ENCODE measurements at regions not wholly inside any gene's neighbourhood (a gene's known extent, or its start where the extent isn't known, plus 50 kb on each side); places are given as distances from the start of the nearest gene placed in this dataset. TPM values are rescaled to one million over a fixed set of nuclear protein-coding genes. Genes with fewer than 3 reads are reported as not detected.
"Not testable (repeated sequence)": the region's sequence is repeated elsewhere in the genome, so short reads cannot be mapped to it uniquely, and the experiment has no call there.

DNA sequence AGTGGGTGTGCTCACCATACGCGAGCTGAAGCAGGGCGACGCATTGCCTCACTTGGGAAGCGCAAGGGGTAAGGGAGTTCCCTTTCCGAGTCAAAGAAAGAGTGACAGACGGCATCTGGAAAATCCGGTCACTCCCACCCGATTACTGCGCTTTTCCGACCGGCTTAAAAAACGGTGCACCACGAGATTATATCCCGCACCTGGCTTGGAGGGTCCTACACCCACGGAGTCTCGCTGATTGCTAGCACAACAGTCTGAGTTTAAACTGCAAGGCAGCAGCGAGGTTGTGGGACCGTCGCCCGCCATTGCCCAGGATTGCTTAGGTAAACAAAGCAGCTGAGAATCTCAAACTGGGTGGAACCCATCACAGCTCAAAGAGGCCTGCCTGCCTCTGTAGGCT lies 408.7 kb downstream of the CCT8L2 start:
- DNase-seq (ENCODE audit: low read depth in 1 of 2, low spot score in 2 of 2); H2BK5ac ChIP-seq (ENCODE audit: low read depth, low read length); H3K4me1 ChIP-seq (replicated peaks in 1 of 4; ENCODE audit: control insufficient read depth in 3 of 4, insufficient read depth in 4 of 4, low read length in 3 of 4); H3K27me3 ChIP-seq (replicated peaks in 1 of 4; ENCODE audit: control insufficient read depth in 3 of 4, extremely low read depth in 1 of 4, insufficient read depth in 3 of 4, low read length in 3 of 4); H3K79me2 ChIP-seq (ENCODE audit: control insufficient read depth in 1 of 2, insufficient read depth in 2 of 2, low read length in 2 of 2); POLR2A ChIA-PET (ENCODE audit: partially characterized antibody); H4K20me1 ChIP-seq (replicated peaks in 1 of 2; ENCODE audit: control insufficient read depth in 1 of 2, insufficient read depth in 2 of 2, low read length in 2 of 2); H3K4ac ChIP-seq (replicated peaks; ENCODE audit: insufficient read length, low read depth, low read length); H3K9ac ChIP-seq (replicated peaks in 1 of 4; ENCODE audit: extremely low read depth in 1 of 4, low read depth in 3 of 4, low read length in 3 of 4); H3K14ac ChIP-seq (ENCODE audit: insufficient read length); H4K91ac ChIP-seq (replicated peaks; ENCODE audit: insufficient read length, low read length); H3K56ac ChIP-seq (replicated peaks; ENCODE audit: insufficient read length, low read depth, low read length); H3K23ac ChIP-seq (ENCODE audit: insufficient read length); H3K18ac ChIP-seq (ENCODE audit: extremely low read depth, low read length); H3K4me2 ChIP-seq (ENCODE audit: insufficient read depth in 1 of 2, low read depth in 2 of 2, low read length in 2 of 2); H2AK5ac ChIP-seq (ENCODE audit: low read depth, low read length); H2BK12ac ChIP-seq (ENCODE audit: low read depth, low read length); H4K5ac ChIP-seq (ENCODE audit: insufficient read length, low read depth, low read length); H2BK15ac ChIP-seq (ENCODE audit: low read length); H3K23me2 ChIP-seq (ENCODE audit: low read depth, low read length); H3K79me1 ChIP-seq (ENCODE audit: low read depth, low read length); H3K27ac ChIP-seq (ENCODE audit: low read depth, low read length); H4K8ac ChIP-seq (ENCODE audit: extremely low read depth, insufficient read depth, low read length); CTCF ChIA-PET (ENCODE audit: partially characterized antibody); H2BK20ac ChIP-seq (ENCODE audit: low read length); H2AFZ ChIP-seq (ENCODE audit: low read length); FAIRE-seq; H2BK120ac ChIP-seq (replicated peaks; ENCODE audit: low read depth, low read length); H3K36me3 ChIP-seq (ENCODE audit: control insufficient read depth in 2 of 4, insufficient read depth in 4 of 4, low read length in 3 of 4); H3K4me3 ChIP-seq (ENCODE audit: extremely low read depth in 1 of 4, insufficient read depth in 2 of 4, low read depth in 3 of 4, low read length in 4 of 4): not testable (repeated sequence)
- 82% methylated on average over 21 of the region's 21 CpGs; no CpG with 5 or more reads in 1 of the 2 experiments for WGBS, 2 experiments (ENCODE audit: extremely low coverage in 1 of 2, insufficient coverage in 1 of 2, insufficient read length in 1 of 2, insufficient replicate concordance in 2 of 2, low coverage in 1 of 2, low lambda C conversion rate in 2 of 2, missing lambda C conversion rate in 1 of 2)
- peaks cover 5 to 12% of the 10 kb centered on the region in 2 experiments; a peak in 2 of 4 replicates for H3K9me3 ChIP-seq (ENCODE audit: insufficient read depth in 2 of 2, low read depth in 1 of 2, low read length in 1 of 2)

Small RNA genes lying in the stretch of these regions (small RNA-seq; reads per million reads assigned to genes)
- gene RF00026 (ENCODE audit: insufficient read depth), result not detected
